ENCODE measurements at regions not wholly inside any gene's neighbourhood (a gene's known extent, or its start where the extent isn't known, plus 50 kb on each side); places are given as distances from the start of the nearest gene placed in this dataset.
A peak's percentile ranks its signal among the peaks of the same experiment; 100 is the strongest.
"Not testable (repeated sequence)": the region's sequence is repeated elsewhere in the genome, so short reads cannot be mapped to it uniquely, and the experiment has no call there.

GRCh38 chr18:14460364-14460763 lies 83.0 kb downstream of the POTEC start:
- not testable (repeated sequence) for H3K4me3 ChIP-seq (ENCODE audit: low read length); H3K27me3 ChIP-seq (ENCODE audit: insufficient read depth, low read length); H3K9me3 ChIP-seq (ENCODE audit: low read depth, low read length); H3K4me1 ChIP-seq (ENCODE audit: insufficient read depth, low read length)

- H3K4me3 ChIP-seq (ENCODE audit: low read length); H3K9me3 ChIP-seq (ENCODE audit: low read depth, low read length); H3K27me3 ChIP-seq (ENCODE audit: insufficient read depth, low read length); H3K4me1 ChIP-seq (ENCODE audit: insufficient read depth, low read length): not testable (repeated sequence)
Measured at GRCh38 chr18:14459826-14460225, 83.6 kb downstream of the POTEC start.

- H3K27me3 ChIP-seq (ENCODE audit: insufficient read depth, low read length); H3K4me3 ChIP-seq (ENCODE audit: low read length); H3K9me3 ChIP-seq (ENCODE audit: low read depth, low read length); H3K4me1 ChIP-seq (ENCODE audit: insufficient read depth, low read length): not testable (repeated sequence)
Measured at GRCh38 chr18:14458009-14458945, 85.1 kb downstream of the POTEC start.

GRCh38 chr18:14450637-14451009 lies 92.8 kb downstream of the POTEC start:
- not testable (repeated sequence) for H3K9me3 ChIP-seq (ENCODE audit: low read depth, low read length); H3K4me3 ChIP-seq (ENCODE audit: low read length); H3K4me1 ChIP-seq (ENCODE audit: insufficient read depth, low read length); H3K27me3 ChIP-seq (ENCODE audit: insufficient read depth, low read length)

GRCh38 chr18:14449995-14450636 lies 93.3 kb downstream of the POTEC start:
- H3K9me3 ChIP-seq (ENCODE audit: low read depth, low read length); H3K27me3 ChIP-seq (ENCODE audit: insufficient read depth, low read length); H3K4me3 ChIP-seq (ENCODE audit: low read length); H3K4me1 ChIP-seq (ENCODE audit: insufficient read depth, low read length): not testable (repeated sequence)

- not testable (repeated sequence) for H3K27me3 ChIP-seq (ENCODE audit: insufficient read depth, low read length); H3K9me3 ChIP-seq (ENCODE audit: low read depth, low read length); H3K4me1 ChIP-seq (ENCODE audit: insufficient read depth, low read length); H3K4me3 ChIP-seq (ENCODE audit: low read length)
Measured at GRCh38 chr18:14449062-14449461, 94.3 kb downstream of the POTEC start.

DNA sequence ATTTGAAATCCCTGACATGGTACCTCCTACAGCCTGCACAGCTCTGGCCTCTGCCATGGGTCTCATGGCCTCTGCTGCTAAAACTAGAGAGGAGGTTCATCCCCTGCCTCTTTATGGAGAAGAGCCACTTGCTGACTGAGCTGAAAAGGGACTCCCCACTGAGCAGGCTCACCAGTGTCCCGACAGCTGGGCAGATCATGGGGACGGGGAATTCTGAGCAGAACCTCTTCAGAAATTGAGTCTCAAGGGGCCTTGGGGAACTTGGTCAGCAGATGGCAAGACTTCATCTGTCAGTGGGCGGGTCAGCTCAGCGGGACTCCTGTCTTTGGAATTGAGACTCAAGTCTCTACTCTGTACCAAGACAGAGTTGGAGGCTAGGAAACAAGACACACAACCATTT lies 95.7 kb downstream of the POTEC start:
- not testable (repeated sequence) for H3K27me3 ChIP-seq (ENCODE audit: insufficient read depth, low read length); H3K9me3 ChIP-seq (ENCODE audit: low read depth, low read length); H3K4me3 ChIP-seq (ENCODE audit: low read length); H3K4me1 ChIP-seq (ENCODE audit: insufficient read depth, low read length)

GRCh38 chr18:14435460-14435859 lies 107.9 kb downstream of the POTEC start:
- not testable (repeated sequence) for H3K27me3 ChIP-seq (ENCODE audit: insufficient read depth, low read length); H3K4me3 ChIP-seq (ENCODE audit: low read length); H3K4me1 ChIP-seq (ENCODE audit: insufficient read depth, low read length); H3K9me3 ChIP-seq (ENCODE audit: low read depth, low read length)

DNA sequence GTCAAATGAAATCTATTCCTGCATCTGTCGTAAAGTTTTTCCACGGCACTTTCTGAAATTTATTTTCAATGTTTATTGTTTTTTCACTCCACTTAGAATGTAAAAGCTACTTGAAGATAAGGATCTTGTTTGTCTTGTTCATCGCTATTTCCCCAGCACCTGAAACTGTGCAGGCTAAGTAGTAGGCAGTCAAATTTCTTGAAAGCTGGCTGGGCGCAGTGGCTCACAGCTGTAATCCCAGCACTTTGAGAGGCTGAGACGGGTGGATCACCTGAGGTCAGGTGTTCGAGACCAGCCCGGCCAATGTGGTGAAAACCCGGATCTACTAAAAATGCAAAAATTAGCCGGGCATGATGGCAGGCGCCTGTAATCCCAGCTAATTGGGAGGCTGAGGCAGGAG lies 111.0 kb downstream of the POTEC start:
- H3K4me3 ChIP-seq (ENCODE audit: low read length); H3K9me3 ChIP-seq (ENCODE audit: low read depth, low read length); H3K4me1 ChIP-seq (ENCODE audit: insufficient read depth, low read length); H3K27me3 ChIP-seq (ENCODE audit: insufficient read depth, low read length): not testable (repeated sequence)

GRCh38 chr18:14431031-14431521 lies 112.3 kb downstream of the POTEC start:
- H3K4me1 ChIP-seq (ENCODE audit: insufficient read depth, low read length); H3K9me3 ChIP-seq (ENCODE audit: low read depth, low read length); H3K27me3 ChIP-seq (ENCODE audit: insufficient read depth, low read length): not testable (repeated sequence)
- peak overlapping the region; percentile 30 for H3K4me3 ChIP-seq (ENCODE audit: low read length)

DNA sequence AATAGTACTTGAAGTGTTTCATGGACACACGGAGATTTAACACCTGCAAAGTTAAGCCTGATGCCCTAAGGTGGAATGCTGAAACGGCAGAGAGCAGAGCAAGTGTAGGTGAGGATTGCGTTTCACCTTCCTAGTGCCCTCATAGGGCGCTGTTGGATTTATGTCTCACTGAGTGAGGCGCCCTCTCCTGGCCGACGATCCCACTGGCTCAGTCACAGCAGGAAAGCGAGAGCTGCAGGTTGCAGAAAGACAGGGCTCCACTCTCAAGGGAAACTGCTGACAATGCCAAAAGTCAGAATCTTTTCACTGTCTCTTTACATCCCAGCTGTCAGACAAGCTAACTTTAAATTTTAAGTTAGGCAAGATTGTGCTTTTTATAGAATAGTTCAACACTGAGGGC lies 127.6 kb downstream of the POTEC start:
- H3K4me3 ChIP-seq (ENCODE audit: low read length); H3K4me1 ChIP-seq (ENCODE audit: insufficient read depth, low read length); H3K27me3 ChIP-seq (ENCODE audit: insufficient read depth, low read length); H3K9me3 ChIP-seq (ENCODE audit: low read depth, low read length): not testable (repeated sequence)

- H3K4me1 ChIP-seq (ENCODE audit: insufficient read depth, low read length); H3K9me3 ChIP-seq (ENCODE audit: low read depth, low read length); H3K27me3 ChIP-seq (ENCODE audit: insufficient read depth, low read length); H3K4me3 ChIP-seq (ENCODE audit: low read length): not testable (repeated sequence)
Measured at GRCh38 chr18:14415399-14415798, 128.0 kb downstream of the POTEC start.

DNA sequence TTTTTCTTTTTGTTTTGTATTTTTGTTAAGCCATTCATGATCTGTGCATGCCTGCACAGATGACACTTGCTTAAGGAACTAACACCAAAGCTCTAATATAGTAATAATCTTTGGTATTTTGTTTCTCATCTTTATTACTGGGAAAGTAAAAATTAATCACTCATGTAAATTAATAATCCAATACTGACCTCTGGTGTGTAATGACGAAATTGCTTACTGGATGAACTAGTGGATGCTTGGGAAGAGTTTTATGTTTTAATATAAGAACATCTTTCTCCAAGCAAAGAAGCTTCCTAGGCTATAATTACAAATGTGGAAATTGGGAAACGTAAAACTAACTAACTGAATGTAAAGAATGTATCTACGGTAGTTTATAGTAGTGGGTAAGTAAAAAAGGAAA lies 147.9 kb downstream of the POTEC start:
- not testable (repeated sequence) for H3K4me1 ChIP-seq (ENCODE audit: insufficient read depth, low read length); H3K9me3 ChIP-seq (ENCODE audit: low read depth, low read length); H3K4me3 ChIP-seq (ENCODE audit: low read length); H3K27me3 ChIP-seq (ENCODE audit: insufficient read depth, low read length)

DNA sequence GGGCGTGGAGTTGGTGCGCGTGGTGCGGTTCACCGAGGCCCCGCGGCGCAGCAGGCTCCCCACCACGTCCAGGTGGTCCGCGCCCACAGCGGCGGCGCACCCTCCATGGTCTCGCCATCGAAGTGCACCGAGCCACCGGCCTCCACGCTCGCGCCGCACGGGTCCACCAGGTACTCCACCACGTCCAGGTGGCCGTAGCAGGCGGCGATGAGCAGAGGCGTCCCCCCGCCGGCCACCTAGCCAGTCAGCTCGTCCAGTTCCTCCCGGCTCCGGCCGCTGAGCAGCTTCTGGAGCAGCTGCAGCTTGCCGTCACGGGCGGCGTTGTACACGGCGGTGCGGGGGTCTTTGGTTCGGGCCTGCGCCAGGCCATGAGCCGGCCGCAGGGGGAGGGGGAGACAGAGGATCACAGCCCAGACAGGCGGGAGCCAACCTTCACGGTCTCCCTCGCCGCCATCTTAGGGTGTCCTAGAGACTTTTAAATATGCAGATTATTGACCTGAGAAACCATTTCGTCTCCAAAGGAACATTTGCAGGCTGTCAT lies 149.8 kb downstream of the POTEC start:
- H3K9me3 ChIP-seq (ENCODE audit: low read depth, low read length); H3K27me3 ChIP-seq (ENCODE audit: insufficient read depth, low read length): not testable (repeated sequence)

GRCh38 chr18:14392604-14393003 lies 150.8 kb downstream of the POTEC start:
- H3K9me3 ChIP-seq (ENCODE audit: low read depth, low read length); H3K4me3 ChIP-seq (ENCODE audit: low read length); H3K27me3 ChIP-seq (ENCODE audit: insufficient read depth, low read length); H3K4me1 ChIP-seq (ENCODE audit: insufficient read depth, low read length): not testable (repeated sequence)

More for the DNA sequence above, 149.8 kb downstream of the POTEC start:
- not testable (repeated sequence) for H3K4me1 ChIP-seq (ENCODE audit: insufficient read depth, low read length); H3K4me3 ChIP-seq (ENCODE audit: low read length)

DNA sequence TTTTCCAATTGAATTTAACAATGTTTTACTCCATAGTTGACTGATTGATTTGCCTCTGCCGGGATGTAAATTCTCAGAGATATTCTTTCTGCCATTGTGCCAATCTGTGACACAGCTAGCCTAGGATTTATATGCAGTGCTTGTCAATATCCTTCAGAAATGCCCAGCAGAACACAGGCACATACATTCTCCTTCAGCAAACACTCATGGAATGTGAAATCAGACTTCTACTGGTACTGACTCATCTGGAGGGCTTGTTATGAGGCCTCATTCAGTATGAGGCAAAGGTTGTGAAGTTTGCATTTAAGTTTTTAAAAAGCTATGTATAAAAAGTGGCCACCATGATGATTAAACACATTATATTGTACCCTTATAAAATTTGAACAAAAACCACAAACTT lies 158.4 kb downstream of the POTEC start:
- not testable (repeated sequence) for H3K9me3 ChIP-seq (ENCODE audit: low read depth, low read length); H3K4me1 ChIP-seq (ENCODE audit: insufficient read depth, low read length); H3K4me3 ChIP-seq (ENCODE audit: low read length); H3K27me3 ChIP-seq (ENCODE audit: insufficient read depth, low read length)

Measured in mononuclear cell (primary cell).